Right atrium auricular region (tissue), 2 donors: ENCODE measurements at regions not wholly inside any gene's neighbourhood (a gene's known extent, or its start where the extent isn't known, plus 50 kb on each side); places are given as distances from the start of the nearest gene placed in this dataset.

Experiments
- DNase-seq: peaks from one replicate; pipeline ENCODE4 v3.0.0-alpha.2; 2019; ENCODE audit warnings: low spot score
- H3K27ac ChIP-seq, 2 donors: fragments of 200-600 bp; sonication (generic); 1 replicate in 1 of 2; 2 replicates in 1 of 2; pipeline ENCODE4 v1.5.1; 2016 to 2019
- H3K27me3 ChIP-seq, 2 donors: fragments of 200-600 bp; sonication (generic); one replicate each; pipeline versions ENCODE4 v1.5.1 to v1.6.0; 2017 to 2019
- H3K36me3 ChIP-seq: fragments of 200-600 bp; sonication (generic); one replicate; pipeline ENCODE4 v1.5.1; 2016
- H3K4me1 ChIP-seq, 2 donors: fragments of 200-600 bp; sonication (generic); one replicate each; pipeline versions ENCODE4 v1.5.1 to v1.6.0; 2017 to 2019
- H3K4me3 ChIP-seq, 2 donors: fragments of 200-600 bp; sonication (generic); 1 replicate in 1 of 2; 2 replicates in 1 of 2; pipeline ENCODE4 v1.5.1; 2017 to 2019; ENCODE audit warnings: mild to moderate bottlenecking in 1 of 2, moderate library complexity in 1 of 2
- H3K9me3 ChIP-seq, 2 donors: fragments of 200-600 bp; sonication (generic); one replicate each; pipeline ENCODE4 v1.5.1; 2019
- CTCF ChIP-seq, 2 donors: fragments of 200-600 bp; sonication (generic); IDR thresholded peaks; one replicate each; pipeline ENCODE4 v1.5.1; 2019; ENCODE audit warnings: antibody characterized with exemption in 2 of 2

DNA sequence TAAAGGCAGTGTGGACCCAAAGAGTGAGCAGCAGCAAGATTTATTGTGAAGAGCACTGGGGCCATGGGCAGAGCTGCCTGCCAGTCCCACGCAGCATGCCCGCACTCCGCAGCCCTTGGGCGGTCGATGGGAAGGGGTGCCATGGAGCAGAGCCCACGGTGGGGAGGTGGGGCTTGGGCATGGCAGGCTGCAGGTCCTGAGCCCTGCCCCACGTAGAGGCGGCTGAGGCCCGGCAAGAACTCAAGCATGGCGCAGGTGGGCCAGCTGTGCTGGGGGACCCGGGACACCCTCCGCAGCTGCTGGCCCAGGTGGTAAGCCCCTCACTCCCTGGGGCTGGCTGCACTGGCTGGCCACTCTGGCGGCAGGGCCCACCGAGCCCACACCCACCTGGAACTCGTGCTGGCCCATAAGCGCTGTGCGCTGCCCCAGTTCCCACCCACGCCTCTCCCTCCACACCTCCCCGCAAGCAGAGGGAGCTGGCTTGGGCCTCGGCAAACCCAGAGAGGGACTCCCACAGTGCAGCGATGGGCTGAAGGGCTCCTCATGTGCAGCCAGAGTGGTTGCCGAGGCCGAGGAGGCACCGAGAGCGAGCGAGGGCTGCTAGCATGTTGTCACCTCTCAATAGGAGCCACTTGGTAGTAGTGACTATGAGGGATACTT lies 1218.8 kb upstream of the EPHA6 start:
- no peaks in the 10 kb centered on the region for H3K36me3 ChIP-seq
- no peaks in the 10 kb centered on the region for H3K9me3 ChIP-seq
- TF ChIP-seq CTCF (IDR thresholded peaks at IDR 0.05): no peak
- H3K4me1 ChIP-seq: no peaks in the 10 kb centered on the region
- no peaks in the 10 kb centered on the region for H3K27me3 ChIP-seq
- no peak overlapping the region for H3K27ac ChIP-seq
- H3K4me3 ChIP-seq: no peak overlapping the region
- DNase-seq: no peak

DNA sequence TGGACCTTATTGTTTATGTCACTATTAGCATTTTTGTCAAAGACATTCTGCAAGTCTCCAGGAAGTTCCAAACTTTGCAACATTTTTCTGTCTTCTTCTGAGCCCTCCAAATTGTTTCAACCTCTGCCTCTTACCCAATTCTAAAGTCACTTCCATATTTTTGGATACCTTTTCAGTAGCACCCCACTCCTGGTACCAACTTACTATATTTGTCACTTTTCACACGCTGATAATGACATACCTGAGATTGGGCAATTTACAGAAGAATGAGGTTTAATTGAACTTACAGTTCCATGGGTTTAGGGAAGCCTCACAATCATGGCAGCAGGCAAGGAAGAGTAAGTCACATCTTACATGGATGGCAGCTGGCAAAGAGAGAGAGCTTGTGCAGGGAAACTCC lies 1206.5 kb upstream of the EPHA6 start:
- peaks cover 0 to 24% of the 10 kb centered on the region in 2 donors for H3K9me3 ChIP-seq
- H3K4me3 ChIP-seq: no peak overlapping the region
- no peak for DNase-seq
- H3K27ac ChIP-seq: no peak overlapping the region
- TF ChIP-seq CTCF (IDR thresholded peaks at IDR 0.05): no peak
- no peaks in the 10 kb centered on the region for H3K4me1 ChIP-seq
- no peaks in the 10 kb centered on the region for H3K36me3 ChIP-seq
- H3K27me3 ChIP-seq: no peaks in the 10 kb centered on the region

- Histone ChIP-seq H3K27ac (no peak overlapping the region), H3K27me3 (no peaks in the 10 kb centered on the region), H3K4me3 (no peak overlapping the region), H3K4me1 (no peaks in the 10 kb centered on the region), H3K9me3 (peaks cover 0 to 24% of the 10 kb centered on the region in 2 donors), H3K36me3 (no peaks in the 10 kb centered on the region)
- TF ChIP-seq CTCF (IDR thresholded peaks at IDR 0.05): no peak
- no peak for DNase-seq
These were observed 1205.0 kb upstream of the EPHA6 start for GRCh38 chr3:95609411-95609810.

DNA sequence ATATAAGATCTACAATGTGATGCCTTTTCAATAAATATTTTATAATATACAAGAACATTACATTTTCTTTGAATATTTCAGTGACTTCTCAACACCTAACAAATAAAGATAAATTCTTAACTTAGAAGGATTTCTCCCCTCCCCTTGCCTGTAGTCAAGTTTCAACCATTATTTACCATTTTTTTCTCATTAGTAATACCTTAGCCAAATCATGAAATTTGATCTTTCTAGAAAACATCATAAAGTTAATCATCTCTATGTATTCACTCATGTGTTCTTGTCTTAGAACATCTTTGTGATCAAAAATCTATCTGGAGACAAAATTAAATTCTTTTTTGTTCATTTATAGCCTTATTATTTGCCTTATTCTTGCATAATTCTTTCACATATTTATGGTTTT lies 1201.8 kb upstream of the EPHA6 start:
- Histone ChIP-seq H3K9me3 (peaks cover 0 to 14% of the 10 kb centered on the region in 2 donors), H3K4me3 (no peak overlapping the region), H3K36me3 (no peaks in the 10 kb centered on the region), H3K27ac (no peak overlapping the region), H3K4me1 (no peaks in the 10 kb centered on the region), H3K27me3 (no peaks in the 10 kb centered on the region)
- TF ChIP-seq CTCF (IDR thresholded peaks at IDR 0.05): no peak
- no peak for DNase-seq

- Histone ChIP-seq H3K36me3 (no peaks in the 10 kb centered on the region), H3K27me3 (no peaks in the 10 kb centered on the region), H3K4me1 (no peaks in the 10 kb centered on the region), H3K4me3 (no peak overlapping the region), H3K27ac (no peak overlapping the region), H3K9me3 (no peaks in the 10 kb centered on the region)
- no peak for TF ChIP-seq CTCF (IDR thresholded peaks at IDR 0.05)
- no peak for DNase-seq
These were observed 1200.4 kb upstream of the EPHA6 start for GRCh38 chr3:95613993-95614392.
